ENCODE measurements at regions not wholly inside any gene's neighbourhood (a gene's known extent, or its start where the extent isn't known, plus 50 kb on each side); places are given as distances from the start of the nearest gene placed in this dataset.
"Not testable (repeated sequence)": the region's sequence is repeated elsewhere in the genome, so short reads cannot be mapped to it uniquely, and the experiment has no call there.

DNA sequence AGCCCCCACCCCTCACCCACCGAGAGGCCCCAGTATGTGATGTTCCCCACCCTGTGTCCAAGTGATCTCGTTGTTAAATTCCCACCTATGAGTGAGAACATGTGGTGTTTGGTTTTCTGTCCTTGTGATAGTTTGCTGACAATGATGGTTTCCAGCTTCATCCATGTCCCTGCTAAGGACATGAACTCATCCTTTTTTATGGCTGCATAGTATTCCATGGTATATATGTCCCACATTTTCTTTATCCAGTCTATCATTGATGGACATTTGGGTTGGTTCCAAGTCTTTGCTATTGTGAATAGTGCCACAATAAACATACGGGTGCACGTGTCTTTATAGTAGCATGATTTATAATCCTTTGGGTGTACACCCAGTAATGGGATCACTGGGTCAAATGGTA lies 79.2 kb downstream of the PXDC1 start:
- not testable (repeated sequence) for DNase-seq

DNA sequence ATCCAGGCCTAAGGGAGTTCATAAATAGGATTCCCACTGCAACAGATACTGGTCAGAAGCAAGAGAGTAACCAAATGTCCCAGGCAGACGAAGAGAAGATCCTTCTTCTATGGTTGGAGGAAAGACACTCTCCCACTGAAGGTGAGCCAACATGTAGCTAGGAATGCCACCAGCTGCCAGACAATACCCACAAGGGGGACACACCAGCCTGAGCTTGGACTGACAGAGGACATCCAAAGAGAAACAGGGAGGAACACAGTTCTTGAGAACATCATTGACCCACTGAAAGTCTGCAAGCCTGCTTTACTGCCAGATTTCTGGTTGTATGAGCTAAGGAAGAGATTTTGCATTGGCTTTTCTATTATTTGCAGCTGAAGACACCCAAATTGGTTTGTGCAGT lies 80.1 kb downstream of the PXDC1 start:
- DNase-seq, result no peak

DNA sequence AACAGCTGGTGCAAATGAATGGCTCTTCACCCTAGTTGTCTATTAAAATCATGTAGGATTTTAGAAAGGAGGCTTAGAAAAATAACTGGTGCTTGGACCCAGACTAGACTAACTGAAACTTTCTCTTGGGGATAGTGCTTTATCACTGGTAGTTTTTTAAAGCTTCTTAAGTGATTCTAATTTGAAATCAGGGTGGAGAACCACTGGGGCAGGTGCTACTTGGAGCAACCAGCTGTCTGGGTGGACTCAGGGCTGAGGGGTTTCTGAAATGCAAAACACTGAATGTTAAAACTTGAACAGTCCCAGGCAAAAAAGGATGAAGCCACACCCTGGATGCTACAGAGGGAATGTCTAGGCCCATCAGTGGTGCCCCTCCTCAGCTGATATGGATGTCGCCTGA lies 81.2 kb downstream of the PXDC1 start:
- no peak for DNase-seq

DNA sequence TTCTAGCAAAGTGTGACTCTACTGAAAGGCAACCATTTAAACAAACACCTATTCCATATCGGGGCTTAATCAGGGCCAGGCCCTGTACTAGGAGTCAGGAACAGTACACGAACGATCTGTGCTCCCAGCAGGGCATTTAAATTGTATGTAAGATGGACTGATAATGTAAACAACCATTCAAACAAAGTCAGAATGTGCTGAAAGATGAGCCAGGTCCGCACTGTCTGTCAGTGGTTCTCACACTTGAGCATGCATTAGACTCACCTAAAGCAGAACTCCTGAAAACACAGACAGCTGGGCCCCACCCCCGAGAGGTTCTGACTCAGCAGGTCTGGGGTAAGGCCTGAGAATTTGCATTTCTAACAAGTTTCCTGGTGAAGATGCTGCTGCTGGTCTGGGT lies 81.6 kb downstream of the PXDC1 start:
- no peak for DNase-seq

DNA sequence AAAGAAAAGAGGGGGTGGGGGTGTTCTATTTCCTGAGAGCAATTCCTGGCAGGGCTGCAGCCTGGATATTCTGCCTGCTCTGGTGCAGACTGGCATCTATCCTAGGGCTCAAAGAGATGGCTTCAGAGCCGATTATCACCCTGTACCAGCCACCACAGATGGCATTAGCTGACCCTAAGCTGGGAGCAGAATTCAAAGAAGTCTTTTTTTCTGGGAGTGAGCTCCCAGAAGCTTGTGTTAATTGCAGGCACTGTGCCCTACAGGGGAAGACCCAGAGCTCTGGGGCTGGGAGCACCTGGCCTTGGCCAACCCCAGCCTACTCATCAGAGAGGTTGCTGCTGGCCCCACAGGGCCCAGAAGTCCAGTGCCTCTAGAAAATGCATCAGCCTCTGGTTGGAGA lies 85.9 kb downstream of the PXDC1 start:
- peak; percentile 22 for DNase-seq

DNA sequence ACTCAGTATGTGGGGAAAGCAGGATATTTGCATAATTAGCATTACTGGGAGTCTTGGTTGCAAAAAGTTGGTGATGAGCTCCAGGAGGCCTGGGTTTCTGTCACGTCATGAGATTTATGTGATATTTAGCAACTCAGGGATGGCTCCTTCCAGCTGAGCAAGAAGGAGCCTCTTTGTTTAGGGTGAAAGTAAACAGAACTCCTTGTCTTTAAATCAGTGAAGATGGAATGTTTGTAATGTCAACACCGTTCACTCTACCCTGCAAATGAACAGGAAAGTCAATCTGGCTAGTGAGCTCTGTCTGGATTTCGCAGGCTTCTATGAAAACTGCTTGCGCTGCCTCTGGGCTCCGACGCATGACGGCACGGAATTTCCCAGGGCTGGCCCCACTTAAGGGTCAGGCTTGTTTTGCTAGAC lies 86.9 kb downstream of the PXDC1 start:
- no peak for DNase-seq

DNA sequence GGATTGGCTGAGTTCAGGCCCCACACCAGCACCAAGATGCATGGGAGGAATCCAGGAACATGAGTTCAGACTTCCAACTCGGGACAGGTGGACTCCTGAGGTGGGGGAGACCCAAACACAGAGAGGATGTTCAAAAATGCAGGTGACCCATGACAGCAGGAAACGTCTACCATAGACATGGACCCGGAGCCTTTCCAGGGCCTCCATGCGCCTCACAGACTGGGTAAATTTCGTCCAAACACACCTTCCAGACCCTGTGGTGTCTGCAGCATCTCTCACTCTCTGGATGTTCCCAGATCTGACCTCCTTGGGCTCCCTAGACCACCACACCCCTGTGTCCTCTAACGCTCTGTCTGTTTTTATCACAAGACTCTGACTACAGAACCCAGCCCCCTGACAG lies 87.7 kb downstream of the PXDC1 start:
- DNase-seq, result no peak

DNA sequence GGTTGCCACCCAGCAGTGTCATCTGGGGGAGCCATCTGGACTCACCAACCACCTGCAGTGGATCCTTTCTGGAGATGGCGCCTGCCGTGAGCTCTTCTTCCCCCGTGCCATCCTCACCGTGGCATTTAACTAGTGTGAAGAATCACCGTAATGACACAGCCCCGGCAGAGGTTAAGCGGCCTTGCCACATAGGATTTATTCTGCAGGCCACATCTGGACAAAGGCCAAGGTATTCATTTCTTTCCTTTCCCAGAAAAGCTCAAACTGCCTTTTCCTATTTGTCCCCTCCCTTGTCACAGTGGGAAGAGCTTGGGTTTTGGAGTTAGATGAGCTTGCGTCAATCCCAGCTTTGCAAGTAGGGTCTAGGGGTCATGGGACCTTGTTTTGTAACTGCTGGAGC lies 88.4 kb downstream of the PXDC1 start:
- no peak for DNase-seq

DNA sequence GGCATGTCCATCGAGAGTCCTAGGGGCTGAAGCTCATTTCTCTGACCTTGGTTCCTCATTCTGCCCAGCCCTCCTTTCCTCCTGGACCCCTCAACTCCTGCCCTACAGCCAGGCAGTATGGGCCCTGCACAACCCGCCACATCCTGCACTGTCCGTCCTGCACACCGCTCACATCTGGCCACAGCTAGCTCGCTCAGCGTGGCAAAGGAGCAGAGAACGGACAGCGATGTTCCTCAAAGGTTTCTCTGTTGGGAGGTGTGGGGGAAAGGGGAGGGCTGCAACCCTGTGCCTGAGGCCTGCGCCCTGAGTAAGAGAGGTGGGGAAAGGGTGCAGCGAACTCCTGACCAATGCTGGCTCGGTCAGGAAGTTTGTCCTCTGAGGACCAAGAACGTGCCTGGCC lies 90.1 kb downstream of the PXDC1 start:
- DNase-seq, result no peak

DNA sequence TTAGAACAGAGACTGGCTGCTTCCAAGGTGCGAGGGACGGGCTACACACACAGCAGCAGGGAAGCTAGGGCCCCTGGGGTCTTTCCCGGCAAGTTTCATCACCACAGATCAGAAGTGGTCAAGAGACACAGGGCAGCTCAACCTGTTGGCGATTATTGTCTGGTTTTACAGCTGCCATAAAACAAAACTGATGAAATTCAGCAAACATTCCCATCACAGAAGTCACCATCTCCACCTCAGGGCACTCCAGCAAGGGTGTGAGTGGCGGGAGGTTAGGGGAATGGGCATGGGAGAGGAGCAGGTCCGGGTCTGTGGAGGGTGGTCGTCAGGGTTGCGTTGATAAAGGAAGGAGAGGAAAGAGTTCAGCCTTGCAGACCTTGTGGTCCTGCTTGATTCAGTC lies 91.0 kb downstream of the PXDC1 start:
- DNase-seq, result no peak

DNA sequence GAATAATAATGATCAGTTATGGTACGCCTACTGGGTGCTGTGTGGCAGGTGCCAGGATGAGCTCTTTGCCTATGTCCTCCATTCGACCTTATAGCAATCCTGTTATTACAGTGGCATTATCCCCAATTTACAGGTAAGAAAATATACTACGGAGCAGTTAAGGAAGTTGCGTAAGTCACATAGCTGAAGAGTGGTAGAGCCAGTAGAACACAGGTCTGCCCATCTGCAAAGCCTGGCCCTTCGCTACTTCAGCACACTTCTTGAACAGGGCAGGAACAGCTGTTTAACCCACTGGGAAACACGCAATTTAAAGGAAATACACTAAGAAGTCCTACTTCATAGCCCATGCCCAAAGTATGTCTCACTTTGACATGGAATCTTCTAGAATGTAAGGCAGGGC lies 91.8 kb downstream of the PXDC1 start:
- no peak for DNase-seq

DNA sequence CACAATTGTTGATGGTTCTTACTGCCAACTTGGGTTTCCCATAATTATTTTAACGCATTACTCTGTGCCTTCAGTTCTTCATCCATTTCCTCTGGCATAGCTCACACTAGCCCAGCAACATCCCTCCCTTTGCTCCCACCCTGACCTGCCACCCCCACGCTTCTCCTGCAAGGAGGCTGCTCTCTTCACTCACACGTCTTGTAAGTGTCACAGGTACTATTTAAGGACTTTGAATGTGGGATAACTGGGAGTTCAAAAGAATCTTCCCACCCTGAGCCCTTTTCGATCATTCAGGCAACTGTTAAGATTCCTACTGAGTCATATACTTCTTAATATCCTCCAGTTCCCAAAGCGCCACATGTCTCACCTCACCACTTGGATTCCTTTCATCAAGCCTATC lies 95.4 kb downstream of the PXDC1 start:
- DNase-seq, result no peak

DNA sequence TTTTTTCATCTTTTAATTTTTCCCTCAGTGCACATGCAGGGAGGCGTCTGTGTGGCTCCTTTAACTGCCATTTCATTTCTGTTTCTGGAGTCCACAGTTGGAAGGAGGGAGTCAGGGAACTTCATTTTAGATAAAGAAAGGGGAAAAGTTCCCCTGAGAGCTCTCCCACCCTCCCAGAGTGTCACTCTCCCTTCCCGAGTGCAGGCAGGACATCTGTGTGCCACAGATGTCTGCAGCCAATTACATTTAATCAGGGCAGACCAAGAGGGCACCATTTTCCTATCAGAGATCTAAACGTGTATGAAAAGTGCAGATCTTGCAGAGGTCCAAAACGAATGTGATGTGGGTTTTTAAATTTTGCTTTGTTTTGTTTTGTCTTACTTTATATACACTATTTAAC lies 96.6 kb downstream of the PXDC1 start:
- DNase-seq, result no peak

DNA sequence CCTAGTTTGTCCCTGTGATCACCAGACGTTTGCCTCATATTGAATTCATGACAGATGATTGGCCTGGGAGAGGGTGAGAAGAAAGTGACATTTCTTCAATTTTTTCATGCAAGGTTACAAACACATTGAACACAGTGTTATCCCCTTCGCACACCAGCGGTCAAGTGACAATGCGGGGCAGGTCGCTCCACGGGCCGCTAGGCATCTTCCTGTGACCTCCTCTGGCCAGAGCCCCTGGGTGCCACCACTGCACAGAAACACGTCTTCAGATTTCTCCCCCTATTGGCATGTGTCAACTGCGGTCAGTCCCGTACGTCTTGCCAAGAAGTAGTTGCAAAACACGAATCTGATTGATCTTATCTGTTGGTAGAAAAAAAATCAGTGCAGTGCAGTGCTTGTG lies 97.1 kb downstream of the PXDC1 start:
- DNase-seq, result no peak

DNA sequence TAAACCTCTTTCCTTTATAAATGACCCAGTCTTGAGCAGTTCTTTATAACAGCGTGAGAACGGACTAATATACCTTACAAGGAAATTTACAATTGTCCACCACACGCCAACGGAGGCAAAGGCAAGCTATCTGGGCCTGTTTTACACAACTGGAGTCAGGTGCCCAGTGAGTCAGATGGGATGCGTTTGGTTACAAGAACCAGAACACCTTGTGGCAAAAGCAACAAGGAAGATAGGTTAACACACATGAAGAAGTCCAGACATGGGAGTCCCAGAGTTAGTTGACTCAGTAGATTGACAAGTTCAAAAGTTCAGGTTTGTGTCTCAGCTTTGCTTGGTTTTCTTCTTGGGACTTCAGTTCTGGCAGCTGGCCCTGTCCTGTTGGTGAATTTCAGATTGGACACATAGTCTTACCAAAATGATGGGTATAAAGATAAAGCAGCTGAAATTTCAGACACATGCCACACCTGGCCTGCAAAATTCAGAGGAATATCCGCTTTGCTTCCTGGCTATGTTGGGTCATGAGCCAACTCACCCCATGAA lies 97.9 kb downstream of the PXDC1 start:
- no peak for DNase-seq

DNA sequence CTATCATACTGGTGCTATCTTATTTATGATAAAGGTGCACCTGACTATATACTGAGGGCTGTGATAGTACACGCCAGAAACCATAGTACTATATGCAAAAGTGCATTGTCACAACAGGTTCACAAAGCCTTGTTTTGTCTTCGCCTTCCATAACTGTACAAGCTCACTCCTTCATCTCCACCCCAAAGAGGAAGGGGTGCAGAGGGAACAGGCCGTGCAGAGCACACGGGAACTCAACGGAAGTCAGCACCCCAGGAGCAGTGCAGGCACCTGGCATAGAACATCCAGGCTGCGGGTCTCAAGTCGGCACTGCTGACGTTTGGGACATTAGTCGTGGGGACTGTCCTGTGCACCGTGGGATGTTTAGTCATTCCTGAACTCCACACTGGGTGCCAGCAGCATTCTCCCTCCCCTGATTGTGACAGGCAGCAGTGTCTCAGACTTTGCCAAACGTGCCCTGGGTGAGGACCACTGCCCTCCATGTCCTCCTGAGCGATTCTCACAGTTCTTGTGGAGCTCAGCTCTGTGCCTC lies 99.7 kb downstream of the PXDC1 start:
- no peak for DNase-seq

DNA sequence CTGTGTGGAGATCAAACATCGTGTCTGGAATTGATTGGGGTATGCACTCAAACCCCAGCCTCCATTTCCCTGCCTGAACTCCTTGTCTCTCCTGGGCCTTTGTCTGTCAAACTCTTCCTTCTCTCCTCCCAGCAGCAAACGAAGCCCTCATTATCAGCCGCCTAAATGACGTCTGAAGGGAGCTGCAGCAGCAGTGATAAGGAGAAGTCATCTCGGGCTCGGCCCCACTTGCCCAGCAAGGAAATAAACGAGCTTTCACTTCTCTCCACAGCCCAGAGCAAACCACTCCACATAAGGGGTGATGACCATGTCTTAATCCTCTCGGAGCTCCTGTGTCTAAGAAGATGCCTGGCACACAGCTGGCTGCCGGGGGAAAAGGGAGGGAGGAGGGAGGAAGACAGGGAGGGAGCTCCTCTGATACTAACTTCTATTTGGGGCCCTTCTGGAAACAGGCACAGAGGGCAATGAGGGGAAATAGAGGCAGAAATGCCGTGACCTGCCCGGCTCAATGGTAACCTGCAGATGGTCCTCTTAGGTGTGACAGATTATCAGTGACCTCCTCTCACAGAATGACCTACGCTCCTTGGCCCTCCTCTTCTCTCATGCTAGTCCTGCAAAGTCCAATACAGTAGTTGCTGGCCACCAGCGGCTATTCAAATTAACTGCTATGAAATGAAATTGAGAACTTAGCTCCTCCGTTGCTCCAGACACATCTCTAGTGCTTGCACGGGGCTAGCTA lies 100.4 kb downstream of the PXDC1 start:
- no peak for DNase-seq

DNA sequence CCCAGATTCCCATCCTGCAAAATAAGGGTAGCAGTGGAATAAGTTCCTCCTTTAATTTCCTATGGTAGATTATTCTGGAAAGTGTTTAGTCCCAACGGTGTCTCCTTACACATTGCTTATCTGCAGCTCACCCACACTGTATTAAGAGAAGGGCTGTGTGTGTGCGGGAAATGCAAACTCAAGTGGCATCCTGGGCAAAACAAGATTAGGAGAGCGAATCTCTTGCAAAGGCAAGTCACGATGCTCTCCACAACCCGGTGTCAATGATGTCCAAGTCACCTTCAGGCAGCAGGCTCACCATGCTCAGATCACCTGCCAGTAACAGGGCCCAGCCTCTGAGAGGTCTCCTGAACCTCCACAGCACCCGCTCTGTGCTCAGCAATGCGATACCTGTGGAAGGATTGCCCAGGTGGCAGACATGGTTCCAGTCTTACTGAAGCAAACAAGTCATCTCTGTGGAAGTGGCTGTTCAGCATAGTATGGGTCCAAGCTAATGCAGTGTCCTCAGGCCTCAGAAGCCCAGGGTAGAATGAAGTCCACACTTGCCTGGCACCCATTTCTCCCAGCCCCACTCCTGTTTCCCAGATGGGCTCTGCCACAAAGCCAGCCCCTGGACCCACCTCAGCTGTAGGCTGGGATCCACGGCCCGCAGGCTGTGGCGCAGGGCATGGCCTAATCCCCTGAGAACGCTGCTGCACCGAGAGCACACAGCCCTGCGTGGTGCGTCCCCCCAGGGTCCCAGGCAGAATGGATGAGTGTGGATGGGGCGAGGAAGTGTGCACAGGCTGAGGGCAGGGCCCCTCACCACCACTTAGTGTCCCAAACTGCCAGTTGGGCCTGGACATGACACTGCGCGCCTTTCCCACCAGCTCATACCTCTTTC lies 101.2 kb downstream of the PXDC1 start:
- no peak for DNase-seq

DNA sequence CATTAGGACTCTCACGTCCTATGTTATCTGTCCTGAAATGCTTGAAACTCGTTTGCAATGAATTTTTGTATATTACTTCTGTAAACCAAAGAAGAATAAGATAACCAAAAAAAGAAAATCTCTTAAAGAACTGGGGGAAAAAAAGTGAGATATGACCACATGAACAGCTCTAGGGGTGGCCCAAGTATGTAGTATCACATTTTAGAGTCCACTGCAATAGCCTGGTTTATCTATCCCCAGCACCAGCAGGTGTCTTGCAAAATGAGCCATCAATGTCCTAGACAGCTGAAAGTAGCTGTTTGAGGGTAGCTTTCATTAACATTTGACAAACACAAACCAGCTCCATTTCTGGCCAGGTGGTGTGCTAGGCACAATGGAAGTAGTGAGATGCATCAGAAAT lies 102.8 kb downstream of the PXDC1 start:
- no peak for DNase-seq

DNA sequence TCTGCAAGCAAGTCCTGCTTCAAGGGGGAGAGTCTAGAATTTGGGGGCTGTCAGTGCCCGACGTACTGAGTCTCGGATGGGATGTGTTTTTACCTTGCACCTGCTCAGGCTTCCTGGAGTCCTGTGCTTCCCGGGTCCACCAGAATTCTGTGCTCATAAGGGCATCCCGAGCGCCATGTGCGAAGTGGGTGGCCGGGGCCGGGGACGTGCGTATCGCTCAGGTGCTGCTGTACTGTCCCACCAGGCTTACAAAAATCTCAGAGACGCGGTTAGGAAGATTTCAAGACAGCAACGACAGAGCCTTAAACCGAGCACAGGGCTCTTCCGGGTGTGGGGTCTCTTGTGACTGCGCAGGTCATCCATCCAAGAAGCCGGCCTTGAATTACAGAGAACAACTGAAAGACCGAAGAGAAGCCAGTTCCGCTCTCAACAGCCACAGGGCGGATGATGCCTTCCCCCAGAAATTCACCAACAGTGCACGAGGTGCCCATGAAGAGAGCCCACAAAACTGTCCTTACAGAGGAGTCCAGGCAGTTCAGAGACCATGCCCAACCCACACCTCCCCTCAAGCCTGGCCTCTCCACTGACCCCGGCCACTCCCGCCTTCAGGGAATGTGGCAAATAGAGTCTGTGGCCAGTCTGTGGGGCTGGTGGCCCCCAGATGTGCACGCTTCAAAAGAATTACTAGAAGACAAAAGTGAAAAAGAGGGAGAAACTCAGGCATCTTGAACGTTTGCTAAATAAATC lies 104.7 kb downstream of the PXDC1 start:
- DNase-seq, result no peak

DNA sequence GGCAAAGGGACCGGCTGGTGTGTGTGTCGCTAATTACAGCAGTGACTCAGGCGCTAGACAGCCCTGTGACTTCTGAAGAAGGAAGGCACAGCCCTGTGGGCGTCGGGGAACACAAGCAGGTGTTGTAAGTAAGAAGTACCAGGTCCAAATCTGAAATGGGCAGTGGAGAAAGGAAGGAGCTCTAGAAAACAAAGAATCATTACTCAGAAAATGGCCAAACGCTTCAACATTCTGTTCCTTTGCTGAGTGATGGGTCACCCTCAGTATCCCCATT lies 106.8 kb downstream of the PXDC1 start:
- no peak for DNase-seq

DNA sequence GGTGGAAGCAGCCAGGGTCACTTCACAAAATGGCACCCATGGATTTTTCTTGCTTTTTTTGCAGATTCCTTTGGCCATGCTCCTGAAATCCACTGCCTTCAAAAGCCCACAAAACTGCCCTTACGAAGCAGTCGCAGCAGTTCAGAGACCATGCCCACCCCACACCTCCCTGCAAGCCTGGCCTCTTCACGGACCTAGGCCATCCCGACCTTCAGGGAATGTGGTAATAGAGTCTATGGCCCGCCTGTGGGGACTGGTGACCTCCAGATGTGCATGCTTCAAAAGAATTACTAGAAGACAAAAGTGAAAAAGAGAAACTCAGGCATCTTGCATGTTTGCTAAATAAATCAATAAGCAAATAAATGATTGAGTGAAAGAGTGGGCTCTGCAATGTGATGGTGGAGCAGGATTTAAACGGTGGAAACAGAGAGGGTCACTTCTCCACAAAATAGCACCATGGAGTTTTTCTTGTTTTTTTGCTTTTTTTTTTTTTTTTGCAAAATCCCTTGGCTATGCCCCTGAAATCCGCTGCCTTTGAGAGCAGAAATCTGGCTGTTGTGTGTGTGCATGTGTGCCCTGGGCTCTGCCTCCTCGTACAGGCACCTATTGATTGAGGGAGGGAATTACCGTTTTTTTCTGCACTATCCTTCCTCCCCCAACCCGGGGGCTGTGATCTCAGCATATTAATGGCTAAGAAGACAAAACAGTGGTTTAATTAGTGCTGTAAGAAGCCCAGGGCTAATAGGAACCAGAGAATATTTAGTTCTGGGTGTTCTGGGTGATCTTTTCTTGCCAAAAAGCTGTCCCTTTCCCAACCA lies 107.4 kb downstream of the PXDC1 start:
- DNase-seq, result no peak
